GM06990 (cell line): ENCODE measurements at regions not wholly inside any gene's neighbourhood (a gene's known extent, or its start where the extent isn't known, plus 50 kb on each side); places are given as distances from the start of the nearest gene placed in this dataset.

Experiments
- DNase-seq: peaks from one replicate; pipeline ENCODE4 v3.0.0-alpha.2; 2011; ENCODE audit not compliant: insufficient read length; ENCODE audit errors: extremely low read depth
- H3K27me3 ChIP-seq: replicated peaks from 2 replicates; pipeline ENCODE4 v1.6.0; 2011; ENCODE audit warnings: low read length; ENCODE audit not compliant: control insufficient read depth, insufficient read depth
- H3K36me3 ChIP-seq: 2 replicates; pipeline ENCODE4 v1.5.1; 2011; ENCODE audit warnings: low read length; ENCODE audit not compliant: control insufficient read depth, insufficient read depth
- H3K4me3 ChIP-seq: replicated peaks from 2 replicates; pipeline ENCODE4 v1.5.1; 2011; ENCODE audit warnings: low read depth, mild to moderate bottlenecking, control low read depth, low read length
- TF ChIP-seq, protein P1 (sequence below): IDR thresholded peaks from 2 replicates; pipeline ENCODE4 v1.5.1; 2011; ENCODE audit warnings: low read length, control low read depth, mild to moderate bottlenecking, inconsistent platforms; ENCODE audit not compliant: insufficient read depth, poor library complexity, severe bottlenecking

DNA sequence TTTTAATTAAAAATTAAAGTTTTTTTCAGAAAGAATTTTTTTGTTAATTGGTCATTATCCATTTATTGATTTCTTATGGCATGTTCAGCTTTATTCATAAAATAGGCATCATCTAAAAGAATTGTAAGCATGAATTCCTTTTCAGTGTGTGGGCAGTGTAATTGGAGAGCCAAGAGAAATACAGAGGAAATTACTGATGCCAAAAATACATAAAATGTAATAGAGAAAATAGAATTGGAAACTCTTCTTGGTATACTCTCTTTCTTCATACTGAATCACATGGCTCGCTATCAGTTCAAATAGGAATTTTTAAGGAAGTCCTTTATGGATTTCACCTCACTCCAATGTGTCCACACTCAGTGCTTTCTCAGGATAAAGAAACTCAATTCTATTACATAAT, 663.6 kb upstream of the NRXN1 start:
- Histone ChIP-seq H3K27me3 (no peaks in the 10 kb centered on the region), H3K36me3 (no peaks in the 10 kb centered on the region), H3K4me3 (no peak overlapping the region)
- no peak for DNase-seq
- TF ChIP-seq, protein P1, sequence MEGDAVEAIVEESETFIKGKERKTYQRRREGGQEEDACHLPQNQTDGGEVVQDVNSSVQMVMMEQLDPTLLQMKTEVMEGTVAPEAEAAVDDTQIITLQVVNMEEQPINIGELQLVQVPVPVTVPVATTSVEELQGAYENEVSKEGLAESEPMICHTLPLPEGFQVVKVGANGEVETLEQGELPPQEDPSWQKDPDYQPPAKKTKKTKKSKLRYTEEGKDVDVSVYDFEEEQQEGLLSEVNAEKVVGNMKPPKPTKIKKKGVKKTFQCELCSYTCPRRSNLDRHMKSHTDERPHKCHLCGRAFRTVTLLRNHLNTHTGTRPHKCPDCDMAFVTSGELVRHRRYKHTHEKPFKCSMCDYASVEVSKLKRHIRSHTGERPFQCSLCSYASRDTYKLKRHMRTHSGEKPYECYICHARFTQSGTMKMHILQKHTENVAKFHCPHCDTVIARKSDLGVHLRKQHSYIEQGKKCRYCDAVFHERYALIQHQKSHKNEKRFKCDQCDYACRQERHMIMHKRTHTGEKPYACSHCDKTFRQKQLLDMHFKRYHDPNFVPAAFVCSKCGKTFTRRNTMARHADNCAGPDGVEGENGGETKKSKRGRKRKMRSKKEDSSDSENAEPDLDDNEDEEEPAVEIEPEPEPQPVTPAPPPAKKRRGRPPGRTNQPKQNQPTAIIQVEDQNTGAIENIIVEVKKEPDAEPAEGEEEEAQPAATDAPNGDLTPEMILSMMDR = no peak

DNA sequence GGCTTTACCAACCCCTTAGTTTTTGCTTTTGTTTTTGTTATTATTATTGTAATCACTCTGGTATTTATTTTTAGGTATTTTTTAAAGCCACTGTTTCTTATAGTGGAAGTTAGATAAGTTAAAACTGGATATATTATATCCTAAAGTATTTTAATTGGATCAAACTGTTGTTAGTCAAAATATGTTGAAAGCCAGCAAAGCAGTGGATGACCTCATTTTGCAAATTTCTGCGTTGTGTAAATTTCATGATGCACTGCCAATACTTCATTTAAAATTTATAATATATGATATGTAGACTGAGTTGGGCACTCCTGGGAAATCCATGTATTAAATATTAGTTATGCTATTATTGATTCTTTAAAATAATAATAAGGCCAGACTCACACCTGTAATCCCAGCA, 661.7 kb upstream of the NRXN1 start:
- TF ChIP-seq, protein P1 = no peak
- no peak overlapping the region for H3K4me3 ChIP-seq
- no peaks in the 10 kb centered on the region for H3K36me3 ChIP-seq
- DNase-seq = no peak
- H3K27me3 ChIP-seq = no peaks in the 10 kb centered on the region

DNA sequence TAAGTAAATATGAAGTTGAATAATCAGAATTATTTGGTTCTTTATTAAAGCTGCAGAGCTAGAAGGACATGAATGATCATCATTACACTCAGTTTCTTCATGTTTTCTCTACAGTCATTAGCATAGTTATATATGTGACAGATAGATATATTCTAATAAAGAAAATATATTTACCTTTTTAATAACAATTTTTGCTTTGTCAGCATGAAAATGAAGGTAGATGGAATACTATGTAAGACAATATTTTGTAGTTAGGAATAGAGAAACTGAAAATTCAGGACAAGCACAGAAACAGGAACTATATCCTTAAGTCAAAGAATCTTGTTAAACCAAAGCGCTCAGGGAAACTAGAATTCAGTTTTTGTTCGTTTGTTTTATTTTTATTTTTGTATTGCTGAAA, 649.9 kb upstream of the NRXN1 start:
- H3K27me3 ChIP-seq = no peaks in the 10 kb centered on the region
- no peaks in the 10 kb centered on the region for H3K36me3 ChIP-seq
- TF ChIP-seq, protein P1 = no peak
- no peak overlapping the region for H3K4me3 ChIP-seq
- no peak for DNase-seq

DNA sequence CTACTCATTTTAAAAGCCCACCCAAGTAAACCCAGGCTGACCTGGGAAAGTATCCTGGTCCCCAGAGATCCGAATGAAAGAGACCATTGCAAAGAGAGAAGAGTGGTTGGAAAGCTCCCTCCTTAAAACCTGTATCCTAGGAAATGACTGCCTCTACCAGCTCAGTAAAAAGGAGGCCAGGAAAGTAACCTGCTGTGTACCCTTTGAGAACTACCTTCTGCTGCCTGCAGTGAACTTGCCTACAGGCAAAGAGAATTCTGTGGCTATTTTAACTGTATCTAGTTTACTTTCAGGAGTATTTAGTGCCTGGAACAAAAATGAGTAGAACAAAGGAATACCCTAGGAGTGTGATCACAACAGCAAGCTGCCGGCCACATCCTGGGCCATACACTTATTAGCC, 641.7 kb upstream of the NRXN1 start:
- DNase-seq = no peak
- Histone ChIP-seq H3K36me3 (no peaks in the 10 kb centered on the region), H3K4me3 (no peak overlapping the region), H3K27me3 (no peaks in the 10 kb centered on the region)
- TF ChIP-seq, protein P1 = no peak

DNA sequence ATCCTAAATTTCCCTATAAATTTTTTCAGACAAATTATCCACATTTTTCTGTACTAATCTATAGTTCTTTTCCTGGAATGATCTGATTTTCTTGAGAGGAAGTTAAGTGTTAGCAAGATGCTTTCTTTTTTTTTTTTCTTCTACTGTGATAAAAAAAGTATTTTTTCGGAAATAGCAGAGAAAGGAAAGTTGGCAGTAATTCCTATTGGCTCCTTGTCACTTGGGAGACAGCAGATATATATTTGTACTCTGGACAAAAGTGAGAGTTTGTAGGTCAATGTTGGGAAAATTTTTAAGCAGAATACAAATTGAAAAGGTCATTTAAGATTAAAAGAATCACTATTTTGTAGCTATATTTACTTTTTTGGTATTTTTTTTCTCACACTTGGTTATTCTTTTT, 635.7 kb upstream of the NRXN1 start:
- Histone ChIP-seq H3K36me3 (no peaks in the 10 kb centered on the region), H3K4me3 (no peak overlapping the region), H3K27me3 (no peaks in the 10 kb centered on the region)
- no peak for DNase-seq
- TF ChIP-seq, protein P1 = no peak

DNA sequence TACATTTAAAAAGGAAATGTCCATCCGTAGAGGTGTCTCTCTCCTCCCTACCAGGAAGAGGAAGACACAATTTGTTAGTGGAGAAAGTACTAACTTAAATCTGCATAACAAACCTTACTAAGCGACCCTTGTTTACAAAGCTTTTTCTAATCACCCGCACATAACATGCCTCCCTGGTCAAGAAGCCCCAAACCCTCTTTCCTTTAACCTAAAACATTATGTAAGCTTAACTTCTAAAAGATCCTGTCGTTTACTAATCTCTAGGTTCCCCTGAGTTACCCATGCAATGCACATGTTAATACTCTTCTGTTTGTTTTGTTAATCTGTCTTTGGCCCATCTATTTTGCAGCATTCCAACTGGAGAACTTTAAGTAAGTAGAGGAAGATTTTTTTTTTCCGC, 630.3 kb upstream of the NRXN1 start:
- no peak for DNase-seq
- TF ChIP-seq, protein P1 = no peak
- H3K4me3 ChIP-seq = no peak overlapping the region
- no peaks in the 10 kb centered on the region for H3K36me3 ChIP-seq
- no peaks in the 10 kb centered on the region for H3K27me3 ChIP-seq
